GM19372 (cell line): ENCODE measurements at regions not wholly inside any gene's neighbourhood (a gene's known extent, or its start where the extent isn't known, plus 50 kb on each side); places are given as distances from the start of the nearest gene placed in this dataset.

Experiments
- ATAC-seq: cut with Tn5 transposase; IDR thresholded peaks from one replicate; pipeline ENCODE4 v1.9.1; 2021; ENCODE audit warnings: mild to moderate bottlenecking, low read depth, moderate library complexity; ENCODE audit not compliant: unreplicated experiment

DNA sequence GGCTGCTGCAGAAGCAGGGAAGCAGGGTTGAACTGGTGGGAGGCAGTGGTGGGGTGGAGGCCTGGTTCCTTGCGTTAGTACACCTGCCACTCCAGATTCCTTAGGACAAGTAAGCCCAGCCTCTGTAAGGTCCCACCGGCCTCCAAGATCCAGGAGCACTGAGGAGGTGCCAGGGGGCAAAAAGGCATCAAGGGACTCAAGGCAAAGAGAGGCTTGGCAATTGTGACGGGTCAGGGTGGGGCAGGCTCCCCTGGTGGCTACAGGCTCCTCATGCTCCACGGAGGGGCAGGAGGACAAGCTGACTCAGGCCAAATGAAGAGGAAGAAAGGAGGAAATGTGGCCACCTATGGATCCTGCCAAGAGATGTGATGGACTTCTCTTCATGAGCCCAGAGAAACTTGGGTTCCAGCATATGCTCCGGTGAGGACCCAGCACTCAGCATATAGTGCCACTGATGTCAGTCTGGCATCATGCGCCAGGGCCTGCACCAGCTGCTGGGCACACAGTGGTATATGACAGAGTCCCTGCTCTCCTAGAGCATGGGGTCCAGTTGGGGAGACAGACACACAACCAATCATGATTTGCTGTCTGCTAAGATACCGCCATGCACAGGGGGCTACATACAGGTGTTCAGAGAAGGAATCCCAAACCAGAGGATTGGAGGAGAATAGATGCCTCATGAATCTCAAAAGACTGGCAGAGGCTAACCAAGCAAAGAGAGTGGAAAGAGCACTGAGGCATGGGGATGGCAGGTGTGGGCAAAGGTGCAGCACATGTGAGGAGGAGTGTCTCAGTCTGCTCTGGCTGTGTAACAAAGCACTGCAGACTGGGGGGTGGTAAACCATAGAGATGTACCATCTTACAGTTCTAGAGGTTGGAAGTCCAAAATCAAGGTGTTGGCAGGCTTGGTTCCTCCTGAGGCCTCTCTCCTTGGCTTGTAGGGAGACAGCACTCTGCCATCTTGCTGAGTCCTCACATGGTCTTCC lies 249.7 kb downstream of the RHOU start:
- ATAC-seq: no peak

DNA sequence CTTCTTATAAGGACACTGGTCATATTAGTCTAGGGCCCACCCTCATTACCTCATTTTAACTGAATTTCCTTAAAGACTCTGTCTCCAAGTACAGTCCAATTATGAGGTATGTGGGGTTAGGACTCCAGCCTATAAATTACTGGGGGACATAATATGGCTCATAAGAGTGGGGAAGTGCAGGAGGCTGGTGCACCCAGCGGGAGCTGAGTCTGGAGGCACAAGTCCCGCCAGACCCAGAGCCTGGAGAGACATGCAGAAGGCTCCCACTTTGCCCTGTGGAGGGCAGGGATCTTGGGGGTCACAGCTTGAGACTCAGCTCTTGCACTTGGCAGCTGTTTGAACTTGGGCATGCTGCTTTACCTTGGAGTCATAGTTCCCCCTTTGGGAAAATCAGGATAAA lies 250.4 kb downstream of the RHOU start:
- no peak for ATAC-seq

DNA sequence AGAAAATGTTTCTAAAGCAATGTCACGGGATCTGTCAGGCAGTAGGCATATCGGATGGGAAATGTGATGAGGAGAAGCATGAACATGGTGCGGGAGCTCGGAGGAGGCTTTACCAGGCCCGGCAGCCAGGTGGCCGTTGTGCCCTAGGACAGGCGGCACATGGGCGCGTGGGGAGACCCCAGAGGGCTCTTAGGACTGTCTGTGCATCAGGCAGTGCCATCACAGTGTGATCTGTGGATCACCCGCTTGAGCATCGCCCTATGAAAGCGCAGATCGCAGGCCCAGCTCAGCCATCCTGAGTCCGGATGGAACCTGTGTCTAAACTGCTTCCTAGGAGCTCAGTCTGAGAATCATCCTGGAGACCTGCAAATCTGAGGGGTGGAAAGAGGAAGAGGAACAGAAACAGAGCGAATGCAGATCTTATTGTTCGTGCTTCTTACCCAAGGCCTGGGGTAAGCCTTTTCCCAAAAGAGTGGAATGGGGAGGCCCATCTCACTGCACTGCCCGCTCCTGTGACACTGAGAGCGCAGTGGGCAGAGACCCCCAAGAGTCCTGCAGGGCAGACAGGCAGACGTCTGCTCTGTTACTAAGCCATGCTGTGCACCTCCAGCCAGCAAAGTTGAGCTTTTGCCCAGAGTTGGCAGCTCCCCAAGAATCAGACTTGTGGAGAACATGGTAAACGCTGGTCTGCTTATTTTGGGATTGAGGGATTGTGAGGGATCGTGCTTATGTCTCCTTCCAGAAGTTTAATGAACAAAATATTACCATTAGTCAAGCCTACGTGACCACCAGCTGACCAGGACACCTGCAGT lies 251.0 kb downstream of the RHOU start:
- ATAC-seq: no peak

DNA sequence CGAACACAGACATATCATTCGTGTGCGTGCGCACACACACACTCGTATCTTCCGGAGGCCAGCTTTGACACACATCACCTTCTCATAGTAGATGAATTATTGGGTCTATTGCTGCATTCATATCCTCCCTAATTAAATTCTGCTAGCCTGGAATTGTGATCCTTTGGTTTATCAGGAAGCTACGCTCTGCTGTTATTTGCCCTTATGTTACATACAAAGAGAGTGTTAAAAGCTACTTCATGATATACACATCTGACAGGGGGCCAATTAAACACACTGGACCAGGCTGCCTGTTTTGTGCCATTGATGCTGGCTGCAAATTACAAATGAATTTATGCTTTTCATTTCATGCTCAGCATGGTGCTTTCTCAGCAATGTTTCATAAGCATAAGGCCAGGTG lies 252.0 kb downstream of the RHOU start:
- no peak for ATAC-seq

DNA sequence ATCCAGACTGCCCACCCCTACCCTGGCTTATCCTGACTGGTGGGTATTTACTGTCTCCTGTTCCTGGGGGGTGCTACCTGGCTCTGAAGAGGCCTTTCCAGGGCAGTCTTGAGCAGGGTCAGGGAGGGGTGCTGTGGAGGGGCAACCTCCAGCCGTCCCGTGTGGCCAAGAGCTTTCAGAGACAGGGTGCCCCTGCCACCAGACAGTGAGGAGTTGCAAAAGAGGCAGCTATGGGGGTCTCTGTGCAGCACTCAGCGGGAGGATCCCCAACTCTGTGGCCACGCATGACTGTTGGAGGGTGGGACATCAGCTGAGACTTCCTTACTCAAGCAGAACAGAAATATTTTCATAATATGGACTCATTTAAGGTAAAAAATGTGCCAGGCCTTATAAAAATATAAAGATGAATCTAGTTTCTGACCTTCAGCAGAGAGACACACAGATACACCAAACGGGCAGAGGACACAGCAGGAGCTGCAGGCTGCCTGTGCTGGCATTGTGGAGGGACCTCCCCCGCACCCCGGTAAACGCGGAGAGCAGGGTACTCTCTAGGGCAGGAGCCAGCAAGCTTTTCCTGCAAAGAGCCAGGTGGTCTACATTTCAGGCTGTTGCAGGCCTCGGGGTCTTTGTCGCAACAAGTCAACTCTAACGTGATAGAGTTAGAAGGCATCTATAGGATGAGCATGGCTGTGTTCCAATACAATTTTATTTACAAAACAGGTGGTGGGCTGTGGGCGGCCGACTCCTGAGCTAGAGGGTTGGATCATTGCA lies 252.6 kb downstream of the RHOU start:
- no peak for ATAC-seq

DNA sequence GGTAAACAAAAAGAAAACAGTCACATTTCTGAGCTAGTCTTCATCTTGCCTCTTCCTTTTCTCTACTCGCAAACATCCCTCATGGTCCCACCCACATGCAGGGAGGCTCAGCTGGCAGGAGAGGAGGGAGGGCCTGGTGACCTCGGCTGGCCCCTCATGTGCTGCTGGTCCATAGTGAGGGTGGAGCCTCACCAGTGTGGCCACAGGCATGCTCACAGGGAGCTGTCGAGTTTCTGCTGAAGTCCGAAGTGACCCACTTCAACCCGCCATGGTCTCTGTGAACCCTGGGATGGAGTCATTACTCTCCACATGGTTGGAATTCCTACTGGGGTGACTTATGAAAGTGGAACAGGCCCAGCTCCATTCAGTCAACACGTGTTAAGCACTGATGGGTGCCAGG lies 253.4 kb downstream of the RHOU start:
- ATAC-seq: no peak

DNA sequence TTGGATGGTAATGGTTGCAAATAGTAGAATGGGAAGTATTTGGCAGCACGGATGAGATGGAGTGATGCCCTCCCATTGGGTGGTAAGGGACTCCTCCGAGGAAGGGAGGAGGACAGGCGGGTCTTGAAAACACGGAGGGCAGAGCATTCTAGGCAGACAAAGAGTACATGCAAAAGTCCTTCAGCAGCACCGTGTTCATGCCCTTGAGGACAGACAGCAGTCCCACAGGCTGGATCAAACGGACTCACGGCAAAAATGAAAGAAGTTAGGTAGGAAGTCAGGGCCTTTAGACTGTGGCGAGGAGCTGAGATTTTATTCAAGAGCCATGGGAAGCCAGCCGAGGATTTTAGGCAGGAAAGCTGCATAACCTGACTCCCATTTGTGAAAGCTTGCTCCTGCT lies 253.9 kb downstream of the RHOU start:
- no peak for ATAC-seq

DNA sequence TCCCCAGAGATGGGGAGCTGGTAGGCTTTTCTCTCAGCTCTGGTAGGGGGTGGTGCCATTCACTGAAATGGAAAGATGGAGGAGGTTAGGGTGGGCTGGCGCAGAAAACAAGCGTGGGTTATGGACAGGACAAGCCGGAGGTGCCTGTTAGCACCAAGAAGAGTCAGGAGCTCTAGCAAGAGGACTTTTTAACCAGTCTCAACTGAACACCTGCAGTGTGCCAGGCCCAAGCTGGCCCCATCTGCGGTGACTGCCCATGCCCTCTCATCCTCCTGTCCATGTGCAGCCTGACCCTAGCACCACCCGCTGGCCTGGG lies 254.4 kb downstream of the RHOU start:
- ATAC-seq: no peak

DNA sequence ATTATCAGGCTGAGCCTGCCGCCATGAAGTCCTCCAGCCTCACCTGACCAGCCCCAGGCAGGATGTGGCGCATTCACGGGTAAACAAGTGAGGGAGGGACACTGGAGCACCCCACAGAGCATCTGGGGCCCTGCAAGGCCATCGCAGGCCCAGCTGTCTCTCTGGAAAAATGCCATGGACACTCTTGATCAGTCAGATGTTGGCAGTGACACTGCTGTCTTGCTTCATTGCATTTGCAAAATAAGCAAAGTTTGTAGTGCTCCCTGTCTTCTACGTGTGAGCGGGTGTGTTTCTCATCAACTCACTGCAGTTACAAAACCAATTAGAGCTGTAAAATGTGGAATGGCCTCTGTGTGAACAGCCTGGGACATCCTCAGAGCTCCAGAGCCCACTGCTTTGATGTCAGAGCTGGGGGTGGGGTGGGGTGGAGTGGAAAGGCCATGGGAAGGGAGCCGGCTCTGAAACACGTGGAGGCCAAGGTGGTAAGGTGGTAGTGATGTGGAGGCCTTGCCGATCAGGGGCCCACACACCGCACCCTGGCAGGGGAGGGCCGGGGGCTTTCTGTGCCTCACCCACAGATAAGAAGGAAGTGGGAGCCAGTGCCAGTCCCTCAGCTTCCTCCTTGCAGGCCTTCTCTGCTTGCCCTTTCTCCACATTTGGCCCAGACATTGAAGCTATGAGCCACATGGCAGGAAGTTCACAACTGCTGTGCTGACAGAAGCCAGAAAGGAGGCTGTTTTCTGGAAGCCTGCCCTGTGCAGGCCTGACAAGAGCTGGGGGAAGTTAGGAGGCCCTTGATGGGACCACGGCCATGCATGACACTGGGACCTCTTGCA lies 254.9 kb downstream of the RHOU start:
- ATAC-seq: no peak

DNA sequence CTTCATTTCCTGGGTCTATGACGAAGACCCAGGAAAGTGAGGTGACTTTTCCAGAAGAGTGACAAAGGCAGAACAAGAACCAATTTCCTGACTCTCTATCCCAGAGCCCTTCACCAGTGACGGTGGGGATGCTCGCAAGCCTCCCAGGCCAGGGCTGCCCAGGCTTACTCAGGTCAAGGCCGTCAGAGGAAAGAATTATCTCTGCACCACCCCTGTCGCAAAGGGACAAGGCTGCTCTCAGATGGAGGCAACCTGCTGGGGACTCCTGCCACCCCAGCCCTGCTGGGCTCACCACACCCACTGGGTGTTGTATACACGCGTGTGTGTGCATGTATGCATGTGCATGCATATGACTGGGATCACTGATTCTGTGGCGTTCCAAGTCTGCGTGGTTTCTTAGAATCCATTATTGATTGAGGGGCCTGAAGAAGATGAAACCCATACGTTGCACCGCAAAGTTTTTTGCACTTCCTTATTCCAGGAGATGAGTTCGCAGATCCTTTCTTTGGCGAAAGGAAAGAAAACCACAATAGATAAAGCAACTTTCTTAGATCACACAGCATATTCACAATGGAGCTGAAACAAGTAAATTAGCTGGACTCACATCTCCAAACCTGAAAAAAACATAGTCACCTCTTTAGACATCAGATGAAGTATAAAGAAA lies 255.8 kb downstream of the RHOU start:
- ATAC-seq: no peak

DNA sequence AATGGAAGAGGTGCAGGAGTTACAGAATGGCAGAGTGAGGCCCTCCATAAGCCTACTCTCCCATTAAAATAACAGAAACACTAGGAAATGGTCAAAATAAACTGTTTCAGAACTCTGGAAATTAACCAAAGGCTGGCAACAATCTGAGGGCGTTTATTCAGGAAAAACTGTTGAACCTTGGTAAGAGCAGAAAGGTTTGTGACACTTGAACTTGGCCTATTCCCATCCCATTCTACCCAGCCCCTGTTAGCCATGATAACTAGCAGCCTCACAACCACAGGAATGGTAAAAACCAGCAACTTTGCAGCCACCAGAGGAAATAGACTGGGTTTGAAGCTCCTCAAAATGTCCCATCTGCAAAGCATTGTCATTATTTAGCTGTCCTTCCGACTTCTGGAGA lies 256.8 kb downstream of the RHOU start:
- ATAC-seq: no peak

DNA sequence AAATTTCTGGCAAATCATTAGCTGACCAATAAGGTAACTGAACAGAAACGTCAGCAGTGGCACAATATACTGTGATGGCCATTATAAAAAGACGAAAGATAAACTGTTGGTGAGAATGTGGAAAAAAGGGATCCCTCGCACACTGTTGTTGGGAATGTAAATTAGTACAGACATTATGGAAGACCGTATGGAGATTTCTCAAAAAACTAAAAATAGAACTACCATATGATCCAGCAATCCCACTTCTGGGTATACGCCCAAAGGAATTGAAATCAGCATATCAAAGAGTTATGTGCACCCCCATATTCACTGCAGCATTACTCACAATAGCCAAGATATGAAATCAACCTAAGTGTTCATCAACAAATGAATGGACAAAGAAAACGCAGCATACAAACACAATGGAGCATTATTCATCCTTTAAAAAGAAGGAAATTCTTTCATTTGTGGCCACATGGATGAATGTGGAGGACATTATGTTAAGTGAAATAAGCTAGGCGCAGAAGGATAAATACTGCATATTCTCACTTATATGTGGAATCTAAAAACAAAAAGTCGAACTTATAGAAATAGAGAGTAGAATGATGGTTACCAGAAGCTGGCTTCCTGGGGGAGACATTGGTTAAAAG lies 257.7 kb downstream of the RHOU start:
- no peak for ATAC-seq

DNA sequence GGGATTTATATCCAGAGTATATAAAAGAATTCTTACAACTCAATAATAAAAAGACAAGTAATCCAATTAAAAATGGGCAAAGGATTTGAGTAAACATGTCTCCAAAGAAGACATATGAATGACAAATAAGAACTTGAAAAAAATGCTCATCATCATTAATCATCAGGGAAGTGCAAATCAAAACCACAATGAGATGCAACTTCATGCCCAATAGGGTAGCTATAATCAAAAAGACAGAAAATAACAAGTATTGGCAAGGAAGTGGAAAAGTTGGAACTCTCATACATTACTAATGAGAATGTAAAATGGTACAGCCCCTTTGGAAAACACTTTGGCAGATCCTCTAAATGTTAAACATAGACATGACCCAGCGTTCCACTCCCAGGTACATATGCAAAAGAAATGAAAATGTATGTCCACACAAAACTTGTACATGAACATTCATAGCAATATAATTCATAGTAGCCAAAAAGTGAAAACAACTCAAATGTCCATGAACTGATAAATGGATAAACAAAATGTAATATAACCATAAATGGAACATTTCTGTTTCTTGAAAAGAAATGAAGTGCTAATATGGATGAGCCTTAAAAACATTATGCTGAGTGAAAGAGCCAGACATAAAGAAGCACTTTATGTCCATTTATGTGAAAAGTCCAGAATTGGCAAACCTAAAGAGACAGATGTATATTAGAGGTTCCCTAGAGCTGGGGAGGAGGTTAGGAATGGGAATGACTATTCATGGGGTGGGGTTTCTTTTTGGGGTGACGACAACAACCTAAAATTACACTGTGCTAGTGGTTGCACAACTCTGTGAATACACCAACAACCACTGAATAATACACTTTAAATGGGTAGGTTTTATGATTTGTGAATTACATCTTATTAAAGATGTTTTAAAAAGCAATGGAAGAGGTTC lies 259.7 kb downstream of the RHOU start:
- no peak for ATAC-seq

DNA sequence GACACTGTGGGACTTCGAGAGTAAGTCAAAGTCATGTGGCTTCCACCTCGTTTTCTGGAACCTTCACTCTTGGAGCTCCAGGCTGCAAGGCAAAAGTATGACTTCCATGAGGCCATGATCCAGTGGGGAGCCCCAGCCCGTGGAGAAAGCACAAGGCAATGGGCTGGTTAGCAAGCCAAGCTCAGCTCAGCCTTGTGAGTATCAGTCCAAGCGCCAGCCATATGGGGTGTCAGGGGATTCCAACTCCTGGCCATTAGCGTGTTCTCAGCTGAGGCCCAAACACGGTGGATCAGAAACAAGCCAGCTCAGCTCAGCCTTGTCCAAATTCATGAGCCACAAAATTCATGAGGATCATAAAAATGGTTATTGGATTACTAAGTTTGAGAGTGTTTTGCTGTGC lies 261.0 kb downstream of the RHOU start:
- no peak for ATAC-seq

DNA sequence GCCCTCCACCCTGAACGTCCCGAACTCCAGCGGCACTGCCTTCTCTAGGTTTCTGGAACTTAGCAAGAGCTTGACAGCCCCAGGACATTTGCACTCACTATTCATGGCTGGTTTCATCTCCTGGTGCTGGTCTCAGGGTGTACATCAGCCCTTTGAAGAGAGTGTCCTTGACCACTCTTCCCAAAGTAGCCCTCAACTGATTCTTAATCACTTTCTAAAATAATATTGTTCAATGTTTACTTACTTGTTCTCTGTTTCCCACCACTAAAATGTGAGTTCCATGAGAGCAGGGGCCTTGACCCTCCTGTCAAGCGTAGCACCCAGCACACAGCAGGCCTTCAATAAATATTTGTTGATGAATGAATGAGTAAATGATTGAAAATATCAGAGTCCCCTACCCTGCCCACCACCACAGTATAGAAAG lies 262.5 kb downstream of the RHOU start:
- ATAC-seq: no peak

DNA sequence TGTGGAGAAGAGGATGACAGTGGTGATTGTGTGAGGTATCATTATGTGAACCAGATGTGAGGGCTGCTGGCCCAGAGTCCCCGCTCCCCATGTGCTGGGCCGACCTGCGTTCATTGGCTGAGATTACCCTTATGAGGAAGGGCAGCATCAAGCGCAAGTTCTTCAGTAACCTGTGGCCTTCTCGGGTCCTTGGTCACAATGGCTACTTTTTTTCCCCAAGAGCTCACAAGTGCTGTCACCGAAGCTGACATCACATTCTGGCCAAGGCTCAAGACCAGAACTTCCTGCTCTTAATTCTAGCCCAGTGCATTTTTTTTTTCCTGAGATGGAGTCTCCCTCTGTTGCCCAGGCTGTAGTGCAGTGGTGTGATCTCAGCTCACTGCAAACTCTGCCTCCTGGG lies 262.9 kb downstream of the RHOU start:
- no peak for ATAC-seq

DNA sequence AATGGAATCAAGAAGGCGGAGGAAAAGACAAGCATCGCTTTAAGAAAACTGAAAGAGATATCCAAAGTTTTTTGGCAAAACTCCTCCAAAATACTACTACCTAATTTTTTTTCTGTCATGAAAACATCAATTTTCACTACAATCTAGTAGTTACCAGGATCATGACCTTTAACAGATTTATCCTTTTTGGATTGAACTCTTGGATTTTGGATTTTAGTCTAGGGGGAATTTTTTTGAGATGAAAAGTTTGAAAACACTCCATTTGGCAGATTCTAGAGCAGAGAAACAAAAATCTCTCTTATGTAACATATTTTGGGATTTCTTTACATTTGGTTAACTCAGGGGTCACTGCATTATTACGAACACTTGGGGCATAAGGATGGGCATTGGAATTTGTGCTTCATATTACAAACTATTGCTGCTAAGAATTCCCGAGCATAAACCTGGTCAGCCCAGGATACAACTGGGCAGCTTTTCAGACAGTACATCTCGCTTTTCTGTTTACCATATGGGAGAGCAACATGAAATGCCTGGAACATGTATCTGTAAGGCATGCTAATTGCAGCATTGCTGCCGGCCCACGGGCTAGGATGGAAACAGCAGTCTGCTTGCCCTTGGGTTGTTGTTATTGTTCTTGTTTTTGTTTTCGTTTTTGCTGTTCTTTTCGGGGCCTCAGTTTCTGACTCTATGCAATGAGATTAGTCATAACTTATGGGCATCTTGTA lies 264.3 kb downstream of the RHOU start:
- ATAC-seq: no peak
